H7 (cell line): ENCODE measurements at regions not wholly inside any gene's neighbourhood (a gene's known extent, or its start where the extent isn't known, plus 50 kb on each side); places are given as distances from the start of the nearest gene placed in this dataset.
"Not testable (repeated sequence)": the region's sequence is repeated elsewhere in the genome, so short reads cannot be mapped to it uniquely, and the experiment has no call there.

Experiments
- DNase-seq: peaks from one replicate; pipeline ENCODE4 v3.0.0; 2012
- H3K27me3 ChIP-seq: 2 replicates; pipeline ENCODE4 v1.6.0; 2011; ENCODE audit warnings: mild to moderate bottlenecking, low read length; ENCODE audit not compliant: control insufficient read depth, insufficient read depth
- H3K36me3 ChIP-seq: replicated peaks from 2 replicates; pipeline ENCODE4 v1.5.1; 2011; ENCODE audit warnings: low read length; ENCODE audit not compliant: control insufficient read depth, insufficient read depth
- H3K4me3 ChIP-seq: 2 replicates; pipeline ENCODE4 v1.5.1; 2011; ENCODE audit warnings: low read depth, mild to moderate bottlenecking, control low read depth, low read length, moderate library complexity; ENCODE audit not compliant: insufficient read depth

DNA sequence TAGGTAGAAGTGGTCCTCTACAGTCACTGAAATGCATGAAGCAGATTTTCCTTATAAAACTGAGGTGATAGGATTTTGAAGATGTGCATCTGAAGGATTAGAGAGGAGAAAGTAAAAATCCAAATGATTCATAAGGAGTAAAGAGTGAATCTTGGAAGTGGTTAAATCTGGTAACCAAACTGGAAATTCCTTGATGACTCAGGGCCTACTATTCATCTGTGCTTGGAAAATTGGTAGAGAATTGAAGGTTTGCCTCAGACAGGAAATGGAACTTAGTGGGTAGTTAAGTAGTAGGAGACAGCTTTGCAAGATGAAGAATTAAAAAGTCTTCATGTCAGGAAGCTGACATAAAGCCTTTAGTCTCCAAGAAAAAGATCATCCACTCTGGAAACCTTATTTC lies 368.9 kb upstream of the CTSO start:
- DNase-seq, result no peak
- no peak overlapping the region for H3K4me3 ChIP-seq
- no peaks in the 10 kb centered on the region for H3K36me3 ChIP-seq
- H3K27me3 ChIP-seq, result no peaks in the 10 kb centered on the region

DNA sequence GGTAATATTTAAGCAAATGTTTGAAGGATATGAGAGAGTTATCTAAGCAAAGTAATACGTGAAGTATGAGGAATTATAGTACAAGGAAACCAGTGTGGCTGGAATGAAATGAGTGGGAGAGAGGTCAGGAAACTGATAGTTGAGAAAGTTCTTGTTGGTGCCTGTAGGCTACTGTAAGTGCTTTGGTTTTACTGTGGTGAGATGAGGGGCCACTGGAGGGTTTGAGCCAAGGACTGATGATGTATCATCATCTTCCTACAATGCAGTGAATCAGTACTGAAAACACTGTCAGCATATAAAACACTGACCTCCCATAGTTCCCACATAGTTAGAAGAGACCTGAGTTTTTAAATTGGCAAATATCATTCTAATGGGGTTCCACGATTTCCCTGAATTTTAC lies 367.5 kb upstream of the CTSO start:
- Histone ChIP-seq H3K36me3 (no peaks in the 10 kb centered on the region), H3K27me3 (no peaks in the 10 kb centered on the region), H3K4me3 (no peak overlapping the region)
- DNase-seq, result no peak

DNA sequence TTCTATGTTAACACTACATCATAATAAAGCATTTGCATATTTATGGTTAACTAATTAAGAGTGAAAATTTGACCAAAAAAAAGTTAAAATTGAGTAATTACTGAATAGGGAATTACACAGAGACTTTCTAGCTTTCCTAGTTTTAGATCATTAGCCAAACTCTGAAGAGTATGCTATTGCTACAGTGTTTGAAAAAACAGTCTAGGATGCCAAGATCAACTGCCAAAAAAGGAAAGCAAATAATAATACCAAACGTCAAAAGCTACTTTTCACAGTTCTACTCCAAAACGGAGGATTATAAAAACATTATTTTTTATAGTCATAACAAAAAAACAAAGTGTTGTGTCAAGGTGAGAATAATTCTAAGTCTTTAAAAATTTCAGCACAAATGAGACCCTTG lies 359.8 kb upstream of the CTSO start:
- no peaks in the 10 kb centered on the region for H3K36me3 ChIP-seq
- no peak overlapping the region for H3K4me3 ChIP-seq
- DNase-seq, result no peak
- no peaks in the 10 kb centered on the region for H3K27me3 ChIP-seq

- Histone ChIP-seq H3K36me3 (no peaks in the 10 kb centered on the region), H3K4me3 (no peak overlapping the region), H3K27me3 (no peaks in the 10 kb centered on the region)
- DNase-seq, result no peak
Measured at GRCh38 chr4:156312261-156312847, 358.7 kb upstream of the CTSO start.

DNA sequence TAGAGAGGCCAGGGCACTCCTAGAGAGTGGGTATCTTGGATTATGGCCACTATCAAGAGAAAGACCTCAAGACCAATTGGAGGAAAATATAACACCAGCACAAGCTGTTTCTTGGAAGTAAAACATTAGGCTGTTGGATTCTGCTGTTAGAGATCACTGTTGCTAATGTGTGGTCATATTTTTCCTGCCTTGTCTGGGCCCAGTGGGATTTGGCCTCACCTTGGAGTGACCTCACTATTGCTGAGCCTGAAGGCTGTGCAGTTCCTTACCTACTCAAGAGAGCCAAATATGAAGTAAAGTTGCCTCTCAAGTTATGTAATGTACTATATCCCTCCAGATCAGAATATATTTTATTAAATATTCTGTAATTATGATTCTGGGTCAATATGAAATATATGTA lies 355.4 kb upstream of the CTSO start:
- no peak overlapping the region for H3K4me3 ChIP-seq

DNA sequence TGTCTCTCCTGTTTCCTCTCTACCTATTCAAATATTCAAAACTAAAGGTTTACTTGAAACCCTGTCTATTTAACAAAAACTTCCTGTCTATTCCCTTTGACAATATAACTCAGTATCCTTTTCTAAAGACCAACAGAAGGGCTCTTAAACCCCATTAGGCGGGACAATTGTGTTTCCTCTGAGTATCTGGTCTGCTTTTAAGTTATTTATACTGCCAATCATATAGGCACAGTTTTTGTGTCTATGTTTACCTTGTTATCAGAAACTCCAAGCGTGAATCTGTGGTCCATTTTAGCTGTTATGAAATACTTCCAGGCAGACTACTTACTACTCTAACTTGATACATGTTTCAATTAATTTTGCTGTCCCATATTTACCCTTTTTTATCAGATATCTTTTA lies 350.0 kb upstream of the CTSO start:
- Histone ChIP-seq H3K27me3 (no peaks in the 10 kb centered on the region), H3K36me3 (no peaks in the 10 kb centered on the region), H3K4me3 (no peak overlapping the region)
- no peak for DNase-seq

More for the DNA sequence above, 355.4 kb upstream of the CTSO start:
- no peaks in the 10 kb centered on the region for H3K27me3 ChIP-seq
- no peak for DNase-seq
- H3K36me3 ChIP-seq, result no peaks in the 10 kb centered on the region

DNA sequence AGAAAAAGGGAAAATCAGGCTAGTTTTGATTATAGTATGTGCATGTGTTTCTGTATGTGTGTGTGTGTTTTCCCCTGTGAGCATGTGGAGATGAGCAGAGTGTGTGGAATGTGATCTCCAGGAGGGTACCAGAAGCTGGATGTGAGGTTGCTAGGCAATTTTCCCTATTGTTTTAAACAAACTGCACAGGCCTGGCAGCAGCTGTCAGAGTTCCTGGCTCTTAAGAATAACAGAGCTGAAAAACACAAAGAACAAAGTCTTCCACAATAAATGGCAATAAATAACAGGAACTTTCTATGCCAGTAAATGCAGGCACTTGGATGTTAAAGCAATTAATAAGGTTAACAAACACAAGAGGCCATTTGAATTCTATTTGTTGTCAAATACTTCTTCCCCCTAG lies 344.6 kb upstream of the CTSO start:
- no peak for DNase-seq
- H3K4me3 ChIP-seq, result no peak overlapping the region
- no peaks in the 10 kb centered on the region for H3K36me3 ChIP-seq
- H3K27me3 ChIP-seq, result no peaks in the 10 kb centered on the region

DNA sequence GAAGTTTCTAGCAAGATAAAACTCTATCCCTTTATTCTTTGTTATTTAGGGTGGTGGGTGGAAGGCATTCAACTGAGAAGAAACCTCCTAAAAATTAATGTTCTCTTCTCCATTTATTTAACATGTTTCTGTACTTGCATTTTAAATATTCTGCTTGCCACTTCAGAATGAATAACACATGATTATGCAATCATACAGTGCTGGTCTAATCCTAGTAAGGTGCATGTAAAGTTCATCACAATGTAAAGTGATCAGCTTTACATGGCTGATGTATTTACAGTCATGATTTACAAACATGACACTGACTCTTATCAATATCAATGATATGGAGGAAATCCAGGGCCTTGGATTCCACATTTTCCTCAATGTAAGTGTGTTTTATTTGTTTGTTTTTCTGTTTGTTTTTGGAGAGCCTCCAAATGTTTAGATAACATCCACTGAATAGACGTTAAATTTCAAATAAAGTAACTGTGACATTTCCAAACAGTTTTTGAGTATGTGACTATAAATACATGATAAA lies 342.1 kb upstream of the CTSO start:
- Histone ChIP-seq H3K36me3 (no peaks in the 10 kb centered on the region), H3K27me3 (no peaks in the 10 kb centered on the region), H3K4me3 (no peak overlapping the region)
- DNase-seq, result no peak

GRCh38 chr4:156294577-156294976 lies 340.9 kb upstream of the CTSO start:
- Histone ChIP-seq H3K4me3 (no peak overlapping the region), H3K27me3 (no peaks in the 10 kb centered on the region)
- peak; percentile 22 for DNase-seq

DNA sequence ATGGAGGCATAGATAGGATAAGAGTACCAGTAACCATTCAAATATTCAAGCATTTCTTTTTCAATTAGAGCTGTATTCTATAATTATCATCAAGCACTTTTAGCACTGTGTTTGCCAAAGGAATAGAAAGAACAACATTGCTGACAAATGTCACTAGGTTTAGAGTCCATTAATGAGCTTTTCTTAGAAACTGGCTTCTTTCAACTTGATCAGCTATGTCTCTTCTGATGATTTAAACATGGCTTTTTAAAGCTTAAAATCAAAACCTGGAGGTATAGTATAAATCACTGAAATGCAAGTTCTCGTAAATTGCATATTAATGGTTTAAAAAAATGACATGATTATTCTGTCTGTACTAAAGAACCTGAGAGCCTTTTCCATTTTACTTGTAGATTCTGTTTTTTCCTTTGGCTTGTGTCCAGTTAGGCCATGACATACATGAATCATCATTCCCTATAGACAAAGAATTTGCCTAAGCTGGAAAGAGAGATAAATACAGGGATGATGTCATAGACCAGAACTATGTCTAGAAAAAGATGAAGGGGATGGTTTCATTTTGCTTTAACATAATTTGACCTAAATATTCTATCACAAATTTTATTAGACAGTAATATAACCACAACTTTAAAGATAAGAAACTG lies 340.1 kb upstream of the CTSO start:
- no peak for DNase-seq
- Histone ChIP-seq H3K4me3 (no peak overlapping the region), H3K36me3 (no peaks in the 10 kb centered on the region), H3K27me3 (no peaks in the 10 kb centered on the region)

More at GRCh38 chr4:156294577-156294976, 340.9 kb upstream of the CTSO start:
- H3K36me3 ChIP-seq, result no peaks in the 10 kb centered on the region

GRCh38 chr4:156291317-156291716 lies 337.7 kb upstream of the CTSO start:
- Histone ChIP-seq H3K27me3 (no peaks in the 10 kb centered on the region), H3K4me3 (no peak overlapping the region), H3K36me3 (no peaks in the 10 kb centered on the region)
- no peak for DNase-seq

DNA sequence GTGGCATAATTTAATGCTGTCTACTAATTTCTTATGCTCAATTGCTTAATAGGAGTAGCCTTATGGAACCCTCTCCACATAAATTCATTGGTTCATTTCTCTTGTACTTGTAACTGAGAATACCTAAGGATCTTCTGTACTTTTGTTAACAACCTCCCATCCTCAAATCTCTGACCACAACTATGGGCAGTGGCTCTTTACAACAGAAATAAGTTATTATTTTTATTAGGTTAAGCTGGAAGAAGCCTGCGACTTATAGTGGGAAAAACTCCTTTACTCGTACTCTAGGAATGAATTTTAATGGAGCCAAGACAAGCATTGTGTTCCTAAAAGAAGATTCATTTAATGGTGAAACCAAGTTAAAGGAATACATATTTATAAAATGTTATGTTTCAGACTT lies 337.1 kb upstream of the CTSO start:
- no peak overlapping the region for H3K4me3 ChIP-seq
- H3K36me3 ChIP-seq, result no peaks in the 10 kb centered on the region
- DNase-seq, result no peak
- no peaks in the 10 kb centered on the region for H3K27me3 ChIP-seq

GRCh38 chr4:156290026-156290425 lies 336.4 kb upstream of the CTSO start:
- H3K4me3 ChIP-seq, result peak overlapping the region; percentile 12
- not testable (repeated sequence) for H3K27me3 ChIP-seq, H3K36me3 ChIP-seq, DNase-seq

GRCh38 chr4:156280686-156281085 lies 327.0 kb upstream of the CTSO start:
- no peaks in the 10 kb centered on the region for H3K36me3 ChIP-seq
- H3K27me3 ChIP-seq, result no peaks in the 10 kb centered on the region
- no peak for DNase-seq
- no peak overlapping the region for H3K4me3 ChIP-seq

- Histone ChIP-seq H3K4me3 (no peak overlapping the region), H3K36me3 (no peaks in the 10 kb centered on the region), H3K27me3 (no peaks in the 10 kb centered on the region)
- no peak for DNase-seq
Measured at GRCh38 chr4:156265407-156265806, 311.7 kb upstream of the CTSO start.
